Lower leg skin (tissue), 3 donors: ENCODE measurements at regions not wholly inside any gene's neighbourhood (a gene's known extent, or its start where the extent isn't known, plus 50 kb on each side); places are given as distances from the start of the nearest gene placed in this dataset.

Experiments used
- POLR2A ChIP-seq, 2 donors: fragments of 450-650 bp; IDR thresholded peaks; one replicate each; pipeline ENCODE4 v1.6.1; 2016 to 2017; ENCODE audit warnings: antibody characterized with exemption in 2 of 2, mild to moderate bottlenecking in 1 of 2, moderate library complexity in 1 of 2
- TF ChIP-seq, protein P1 (sequence below), 3 donors: fragments of 450-650 bp; IDR thresholded peaks; one replicate each; pipeline ENCODE4 v1.5.1; 2016; ENCODE audit warnings: antibody characterized with exemption in 3 of 3, mild to moderate bottlenecking in 3 of 3, moderate library complexity in 2 of 3

GRCh38 chr12:123100450-123100849 lies 50.4 kb downstream of the PITPNM2 start:
- TF ChIP-seq, protein P1, sequence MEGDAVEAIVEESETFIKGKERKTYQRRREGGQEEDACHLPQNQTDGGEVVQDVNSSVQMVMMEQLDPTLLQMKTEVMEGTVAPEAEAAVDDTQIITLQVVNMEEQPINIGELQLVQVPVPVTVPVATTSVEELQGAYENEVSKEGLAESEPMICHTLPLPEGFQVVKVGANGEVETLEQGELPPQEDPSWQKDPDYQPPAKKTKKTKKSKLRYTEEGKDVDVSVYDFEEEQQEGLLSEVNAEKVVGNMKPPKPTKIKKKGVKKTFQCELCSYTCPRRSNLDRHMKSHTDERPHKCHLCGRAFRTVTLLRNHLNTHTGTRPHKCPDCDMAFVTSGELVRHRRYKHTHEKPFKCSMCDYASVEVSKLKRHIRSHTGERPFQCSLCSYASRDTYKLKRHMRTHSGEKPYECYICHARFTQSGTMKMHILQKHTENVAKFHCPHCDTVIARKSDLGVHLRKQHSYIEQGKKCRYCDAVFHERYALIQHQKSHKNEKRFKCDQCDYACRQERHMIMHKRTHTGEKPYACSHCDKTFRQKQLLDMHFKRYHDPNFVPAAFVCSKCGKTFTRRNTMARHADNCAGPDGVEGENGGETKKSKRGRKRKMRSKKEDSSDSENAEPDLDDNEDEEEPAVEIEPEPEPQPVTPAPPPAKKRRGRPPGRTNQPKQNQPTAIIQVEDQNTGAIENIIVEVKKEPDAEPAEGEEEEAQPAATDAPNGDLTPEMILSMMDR (IDR thresholded peaks at IDR 0.05), result no peak
- TF ChIP-seq POLR2A (IDR thresholded peaks at IDR 0.05), result no peak
